Adipocyte (in vitro differentiated cells): ENCODE measurements at regions not wholly inside any gene's neighbourhood (a gene's known extent, or its start where the extent isn't known, plus 50 kb on each side); places are given as distances from the start of the nearest gene placed in this dataset.
"Not testable (repeated sequence)": the region's sequence is repeated elsewhere in the genome, so short reads cannot be mapped to it uniquely, and the experiment has no call there.

Experiments
- DNase-seq: peaks from one replicate; pipeline ENCODE4 v3.0.0-alpha.2; 2015; ENCODE audit warnings: low read depth
- H3K27me3 ChIP-seq: replicated peaks from 2 replicates; pipeline ENCODE4 v1.7.0; 2013; ENCODE audit warnings: mild to moderate bottlenecking, low read length, moderate library complexity; ENCODE audit not compliant: control insufficient read depth, insufficient read depth
- H3K36me3 ChIP-seq: 2 replicates; pipeline ENCODE4 v1.7.0; 2013; ENCODE audit warnings: low read length, mild to moderate bottlenecking, moderate library complexity; ENCODE audit not compliant: control insufficient read depth, insufficient read depth, severe bottlenecking
- H3K4me1 ChIP-seq: 2 replicates; pipeline ENCODE4 v1.7.0; 2013; ENCODE audit warnings: mild to moderate bottlenecking, low read length, moderate library complexity; ENCODE audit not compliant: control insufficient read depth, insufficient read depth
- H3K4me3 ChIP-seq: 2 replicates; pipeline ENCODE4 v1.7.0; 2013; ENCODE audit warnings: mild to moderate bottlenecking, low read length, moderate library complexity
- H3K9ac ChIP-seq: 2 replicates; pipeline ENCODE4 v1.7.0; 2013; ENCODE audit warnings: mild to moderate bottlenecking, low read length, moderate library complexity
- H3K9me3 ChIP-seq: 2 replicates; pipeline ENCODE4 v1.7.0; 2013; ENCODE audit warnings: mild to moderate bottlenecking, low read length, moderate library complexity; ENCODE audit not compliant: control insufficient read depth

- H3K36me3 ChIP-seq = no peaks in the 10 kb centered on the region
- no peak for DNase-seq
- no peaks in the 10 kb centered on the region for H3K27me3 ChIP-seq
- no peaks in the 10 kb centered on the region for H3K9me3 ChIP-seq
- H3K4me3 ChIP-seq = no peak overlapping the region
- H3K9ac ChIP-seq = no peak overlapping the region
- peaks cover 22% of the 10 kb centered on the region for H3K4me1 ChIP-seq
Measured at GRCh38 chr5:90097082-90097477, 312.5 kb downstream of the CETN3 start.

GRCh38 chr5:90096415-90097081 lies 313.0 kb downstream of the CETN3 start:
- peak; percentile 46 for DNase-seq
- no peaks in the 10 kb centered on the region for H3K27me3 ChIP-seq
- no peaks in the 10 kb centered on the region for H3K36me3 ChIP-seq
- no peaks in the 10 kb centered on the region for H3K9me3 ChIP-seq
- no peak overlapping the region for H3K4me3 ChIP-seq
- peaks cover 22% of the 10 kb centered on the region for H3K4me1 ChIP-seq
- no peak overlapping the region for H3K9ac ChIP-seq

- no peaks in the 10 kb centered on the region for H3K36me3 ChIP-seq
- no peak for DNase-seq
- no peaks in the 10 kb centered on the region for H3K27me3 ChIP-seq
- no peak overlapping the region for H3K9ac ChIP-seq
- peaks cover 1% of the 10 kb centered on the region for H3K9me3 ChIP-seq
- peaks cover 22% of the 10 kb centered on the region for H3K4me1 ChIP-seq
- H3K4me3 ChIP-seq = no peak overlapping the region
Measured at GRCh38 chr5:90095292-90096060, 314.1 kb downstream of the CETN3 start.

GRCh38 chr5:90093751-90094485 lies 315.6 kb downstream of the CETN3 start:
- Histone ChIP-seq H3K27me3 (no peaks in the 10 kb centered on the region), H3K9me3 (peaks cover 7% of the 10 kb centered on the region), H3K4me1 (peaks cover 16% of the 10 kb centered on the region), H3K36me3 (no peaks in the 10 kb centered on the region), H3K9ac (no peak overlapping the region), H3K4me3 (no peak overlapping the region)
- DNase-seq = peak; percentile 77

GRCh38 chr5:90092734-90093133 lies 316.8 kb downstream of the CETN3 start:
- H3K9me3 ChIP-seq = peaks cover 15% of the 10 kb centered on the region
- DNase-seq = no peak
- no peak overlapping the region for H3K9ac ChIP-seq

GRCh38 chr5:90084342-90084741 lies 325.2 kb downstream of the CETN3 start:
- no peak for DNase-seq
- Histone ChIP-seq H3K36me3 (no peaks in the 10 kb centered on the region), H3K27me3 (no peaks in the 10 kb centered on the region), H3K4me1 (no peaks in the 10 kb centered on the region), H3K9me3 (peaks cover 14% of the 10 kb centered on the region), H3K9ac (no peak overlapping the region), H3K4me3 (no peak overlapping the region)

More at GRCh38 chr5:90092734-90093133, 316.8 kb downstream of the CETN3 start:
- no peaks in the 10 kb centered on the region for H3K36me3 ChIP-seq
- H3K27me3 ChIP-seq = no peaks in the 10 kb centered on the region
- no peak overlapping the region for H3K4me3 ChIP-seq
- H3K4me1 ChIP-seq = peaks cover 12% of the 10 kb centered on the region

GRCh38 chr5:90073026-90073570 lies 336.5 kb downstream of the CETN3 start:
- H3K4me3 ChIP-seq, H3K9me3 ChIP-seq: not testable (repeated sequence)

GRCh38 chr5:90071656-90072055 lies 337.9 kb downstream of the CETN3 start:
- H3K4me3 ChIP-seq = no peak overlapping the region
- no peaks in the 10 kb centered on the region for H3K36me3 ChIP-seq
- H3K27me3 ChIP-seq = no peaks in the 10 kb centered on the region
- no peaks in the 10 kb centered on the region for H3K4me1 ChIP-seq
- H3K9ac ChIP-seq = no peak overlapping the region
- no peaks in the 10 kb centered on the region for H3K9me3 ChIP-seq
- DNase-seq = no peak

More at GRCh38 chr5:90073026-90073570, 336.5 kb downstream of the CETN3 start:
- not testable (repeated sequence) for H3K9ac ChIP-seq, H3K27me3 ChIP-seq, DNase-seq, H3K36me3 ChIP-seq, H3K4me1 ChIP-seq

GRCh38 chr5:90071066-90071465 lies 338.5 kb downstream of the CETN3 start:
- Histone ChIP-seq H3K9ac (no peak overlapping the region), H3K4me3 (no peak overlapping the region), H3K9me3 (no peaks in the 10 kb centered on the region), H3K27me3 (no peaks in the 10 kb centered on the region), H3K36me3 (no peaks in the 10 kb centered on the region), H3K4me1 (no peaks in the 10 kb centered on the region)
- DNase-seq = no peak

- Histone ChIP-seq H3K4me3 (no peak overlapping the region), H3K9ac (no peak overlapping the region), H3K36me3 (no peaks in the 10 kb centered on the region), H3K27me3 (no peaks in the 10 kb centered on the region), H3K9me3 (no peaks in the 10 kb centered on the region), H3K4me1 (no peaks in the 10 kb centered on the region)
- no peak for DNase-seq
Measured at GRCh38 chr5:90066920-90067319, 342.6 kb downstream of the CETN3 start.
